Peyer's patch (tissue), 4 donors: ENCODE measurements at regions not wholly inside any gene's neighbourhood (a gene's known extent, or its start where the extent isn't known, plus 50 kb on each side); places are given as distances from the start of the nearest gene placed in this dataset.

Experiments used
- CTCF ChIP-seq, 6 experiments: fragments of 450-650 bp in 4 of 6; fragments of 200-600 bp in 2 of 6; sonication (generic) in 1 of 6; IDR thresholded peaks; one replicate each; pipeline ENCODE4 v1.5.1; 2017 to 2019; ENCODE audit warnings: antibody characterized with exemption in 6 of 6, mild to moderate bottlenecking in 3 of 6, moderate library complexity in 1 of 6
- POLR2A ChIP-seq, 2 donors: fragments of 450-650 bp; IDR thresholded peaks; one replicate each; pipeline ENCODE4 v1.5.1; 2017; ENCODE audit warnings: antibody characterized with exemption in 2 of 2, mild to moderate bottlenecking in 2 of 2, moderate library complexity in 2 of 2

DNA sequence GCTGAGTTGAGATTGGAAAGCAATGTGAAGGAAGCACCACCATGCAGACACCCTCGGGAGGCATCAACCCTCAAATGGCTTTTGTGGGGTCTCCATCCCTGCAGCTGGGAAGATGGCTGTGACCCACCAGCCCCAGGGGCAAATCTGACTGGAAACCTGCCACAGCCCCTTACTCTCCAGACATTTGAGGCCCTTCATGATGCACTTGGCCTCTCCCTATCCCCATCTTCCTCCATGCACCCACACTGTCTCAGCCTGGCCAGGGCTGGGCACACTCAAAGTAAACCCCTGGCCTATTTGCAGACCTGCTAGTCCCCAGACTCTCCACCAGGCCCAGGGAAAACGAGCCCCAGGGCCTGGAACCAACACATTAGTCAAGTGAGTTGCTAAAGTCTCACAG, 205.2 kb downstream of the MATN1 start:
- TF ChIP-seq CTCF (IDR thresholded peaks at IDR 0.05): no peak
- TF ChIP-seq POLR2A (IDR thresholded peaks at IDR 0.05): no peak
